Muscle of arm (tissue), 1 donor: ENCODE measurements at regions not wholly inside any gene's neighbourhood (a gene's known extent, or its start where the extent isn't known, plus 50 kb on each side); places are given as distances from the start of the nearest gene placed in this dataset.
"Not testable (repeated sequence)": the region's sequence is repeated elsewhere in the genome, so short reads cannot be mapped to it uniquely, and the experiment has no call there.

Source experiments
- DNase-seq: peaks from one replicate; pipeline ENCODE4 v3.0.0-alpha.2; 2013

DNA sequence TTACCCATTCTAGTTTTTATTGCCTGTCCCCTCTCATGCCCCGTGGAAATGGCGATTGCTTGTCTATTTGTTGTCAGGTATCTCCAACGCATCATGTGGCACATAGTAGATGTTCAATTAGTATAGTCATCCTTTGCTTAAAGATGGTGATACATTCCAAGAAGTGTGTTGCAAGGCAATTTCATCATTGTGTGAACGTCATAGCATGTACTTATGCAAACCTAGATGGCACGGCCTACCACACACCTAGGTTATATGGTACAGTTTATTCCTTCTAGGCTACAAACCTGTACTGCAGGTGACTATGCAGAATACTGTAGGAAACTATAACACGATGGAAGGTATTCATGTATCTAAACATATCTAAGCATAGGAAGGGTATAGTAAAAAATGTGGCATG is 163.9 kb upstream of the DAPK1 start:
- no peak for DNase-seq

- DNase-seq, result no peak
These were observed 163.3 kb upstream of the DAPK1 start for GRCh38 chr9:87334366-87334765.

GRCh38 chr9:87336407-87336806 is 161.3 kb upstream of the DAPK1 start:
- DNase-seq, result no peak

GRCh38 chr9:87336914-87337333 is 160.7 kb upstream of the DAPK1 start:
- DNase-seq, result peak; percentile 73

GRCh38 chr9:87337335-87338087 is 160.2 kb upstream of the DAPK1 start:
- peak; percentile 30 for DNase-seq

DNA sequence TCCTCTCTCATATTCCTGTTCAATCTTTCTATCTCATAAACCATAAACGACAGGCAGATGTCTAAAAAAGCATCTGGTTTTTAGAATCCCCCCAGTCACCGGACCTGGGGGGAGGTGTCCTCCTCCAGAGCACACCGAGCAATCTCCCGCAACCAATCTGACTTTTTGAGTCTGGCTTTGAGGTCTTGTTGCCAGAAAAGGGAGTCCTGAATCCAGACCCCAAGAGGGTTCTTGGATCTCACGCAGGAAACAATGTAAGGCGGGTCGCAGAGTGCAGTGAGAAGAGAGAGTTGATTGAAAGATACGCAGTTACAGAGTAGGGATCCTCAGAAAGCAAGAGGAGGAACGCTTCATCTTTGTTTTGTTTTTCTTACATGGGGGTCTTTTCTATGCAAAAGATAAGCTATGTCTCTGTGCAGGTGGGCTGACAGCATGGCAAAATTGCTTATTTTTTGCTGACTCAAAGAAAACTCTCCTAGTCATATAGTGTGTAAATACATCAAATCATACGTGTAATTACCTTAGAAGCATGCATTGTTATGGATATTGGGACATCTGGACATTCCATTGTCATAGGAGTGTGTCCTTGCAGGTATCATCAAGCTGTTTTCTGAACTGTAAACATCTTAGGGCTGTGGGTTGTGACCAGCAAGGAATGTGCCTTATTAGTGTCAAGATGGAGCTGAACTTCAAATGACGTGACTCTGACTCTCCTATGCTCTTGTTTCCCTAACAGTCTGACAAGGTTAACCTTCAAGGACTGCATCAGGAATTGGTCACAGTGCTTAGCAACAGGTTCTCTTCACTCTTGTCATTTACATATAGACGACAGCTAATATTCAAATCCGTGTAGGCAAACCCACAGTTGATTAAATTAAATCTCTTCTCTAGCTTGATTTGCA is 159.3 kb upstream of the DAPK1 start:
- DNase-seq, result no peak

DNA sequence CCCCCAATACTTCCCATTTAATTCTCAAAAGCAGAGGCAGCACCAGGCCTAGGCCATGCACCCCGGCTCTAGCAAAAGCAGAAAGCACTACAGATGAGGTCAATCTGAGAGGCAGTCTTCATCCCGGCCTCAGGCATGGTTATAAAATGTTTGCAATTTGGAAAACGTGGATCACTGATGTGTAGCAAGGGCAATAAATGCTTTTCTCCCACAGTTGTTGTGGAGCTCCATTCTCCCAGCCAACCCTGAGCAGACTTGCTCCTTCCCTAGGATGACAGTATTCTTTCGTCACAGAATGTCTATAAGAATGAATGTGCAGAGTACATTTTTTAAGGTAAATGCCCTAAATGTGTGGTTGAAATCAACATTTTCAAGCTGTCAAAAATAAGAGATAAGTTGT is 157.3 kb upstream of the DAPK1 start:
- no peak for DNase-seq

DNA sequence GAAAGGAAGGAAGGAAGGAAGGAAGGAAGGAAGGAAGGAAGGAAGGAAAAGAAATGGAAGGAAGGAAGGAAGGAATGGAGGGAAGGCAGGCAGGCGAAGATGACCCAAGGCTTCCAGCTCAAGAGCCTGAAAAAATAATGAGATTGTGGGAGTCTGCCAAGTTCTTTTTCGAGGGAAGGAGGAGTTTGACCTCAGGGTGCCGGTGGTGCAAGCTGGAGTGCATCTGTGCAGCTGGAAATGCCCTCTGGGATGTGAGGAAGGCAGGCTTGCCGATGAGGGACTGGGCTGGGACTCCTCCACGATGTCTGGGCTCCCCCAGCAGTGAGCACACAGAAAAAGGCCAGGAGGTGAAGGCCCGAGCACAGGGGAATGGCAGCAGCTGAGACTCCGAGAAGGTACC is 154.9 kb upstream of the DAPK1 start:
- no peak for DNase-seq

DNA sequence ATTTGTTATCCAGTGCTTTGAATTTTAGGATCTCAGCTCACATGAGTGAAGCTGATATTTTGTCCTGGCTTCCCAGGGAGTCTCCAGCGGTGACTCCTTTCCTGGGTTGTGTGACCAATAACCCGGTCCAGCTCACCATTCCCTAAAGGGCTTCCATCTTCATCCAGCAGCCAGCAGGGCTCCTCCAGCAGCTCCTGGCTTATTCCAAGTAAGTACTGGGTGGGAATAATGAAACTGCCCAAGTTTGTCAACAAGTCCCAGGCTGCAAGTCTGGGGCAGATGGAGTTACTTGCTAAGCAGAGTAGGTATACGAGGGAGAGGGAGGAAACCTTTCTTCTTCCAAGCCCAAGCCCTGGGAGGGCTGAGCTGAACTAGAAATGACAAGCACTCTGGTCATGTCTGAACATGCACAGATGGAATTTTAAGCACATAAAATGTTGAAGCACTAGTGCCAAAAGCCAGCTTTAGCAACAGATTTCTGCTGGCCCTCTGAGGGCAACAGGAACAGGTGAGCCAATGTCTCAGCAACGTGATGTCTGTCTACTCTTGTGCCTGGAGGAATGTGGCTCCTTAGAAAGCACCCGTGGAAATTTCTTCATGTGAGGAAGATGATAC is 153.7 kb upstream of the DAPK1 start:
- no peak for DNase-seq

DNA sequence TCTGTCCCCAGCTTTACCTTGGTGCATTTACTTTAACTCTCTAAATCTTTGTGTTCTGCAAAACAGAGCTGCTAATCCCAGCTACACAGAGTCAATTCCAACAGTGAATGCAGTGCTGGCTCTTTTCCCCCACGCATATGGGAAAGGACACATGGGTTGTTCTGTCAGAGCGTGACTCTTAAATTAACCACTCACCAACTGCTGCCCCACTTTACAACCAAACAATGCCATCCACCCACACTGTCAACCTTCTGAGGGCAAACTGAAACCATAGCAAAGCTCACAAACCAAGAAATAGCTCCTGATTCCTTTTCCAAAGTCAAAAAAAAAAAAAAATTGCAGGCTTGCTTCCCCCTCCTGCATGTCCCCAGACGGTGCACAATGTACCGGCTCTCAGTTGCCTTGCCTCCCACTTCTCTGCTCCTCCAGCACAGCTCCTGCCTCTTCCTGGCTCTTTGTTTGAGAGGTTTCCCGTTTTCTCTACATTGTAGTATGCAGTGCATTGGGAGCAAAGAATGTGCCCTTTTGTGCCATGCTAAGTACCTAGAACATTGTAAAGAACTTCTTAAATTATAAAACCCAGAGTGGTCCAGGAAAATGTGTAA is 151.5 kb upstream of the DAPK1 start:
- DNase-seq, result peak; percentile 25

- DNase-seq, result no peak
These were observed 146.8 kb upstream of the DAPK1 start for GRCh38 chr9:87350915-87351314.

DNA sequence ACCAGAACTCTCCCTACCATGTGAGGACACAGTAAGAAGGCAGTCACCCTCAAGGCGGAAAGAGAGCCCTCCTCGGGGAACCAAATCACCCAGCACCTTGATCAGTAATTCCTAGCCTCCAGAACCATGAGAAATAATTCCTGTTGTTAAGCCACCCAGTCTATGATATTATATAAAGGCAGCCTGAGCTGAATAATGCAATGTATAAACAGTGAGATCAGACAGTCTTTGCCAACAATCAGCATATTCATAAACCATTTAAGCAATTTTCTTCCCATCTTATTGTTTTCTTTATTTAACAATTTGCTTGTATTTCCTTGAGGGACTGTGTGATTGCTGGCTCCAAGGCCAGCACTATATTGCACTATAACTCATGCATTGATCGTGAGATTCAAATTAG is 144.4 kb upstream of the DAPK1 start:
- DNase-seq, result no peak

DNA sequence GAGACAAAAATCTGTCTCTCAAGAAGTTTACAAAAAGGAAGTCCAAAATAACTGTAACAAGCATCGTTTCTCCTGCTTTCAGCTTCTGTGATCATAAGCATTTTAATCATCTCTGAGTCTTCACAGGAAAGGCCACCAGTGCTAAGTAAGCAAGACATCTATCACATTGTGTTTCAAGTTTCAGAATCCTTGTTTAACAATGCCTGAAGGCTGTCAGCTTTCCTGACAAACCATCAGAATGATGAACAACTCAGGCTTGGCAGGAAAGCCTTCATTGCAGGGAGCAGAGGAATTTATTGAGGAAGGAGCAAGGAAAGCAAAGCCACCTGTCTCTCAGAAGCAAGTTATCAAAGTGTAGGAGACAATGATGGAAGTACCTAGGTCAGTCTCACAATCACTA is 143.5 kb upstream of the DAPK1 start:
- DNase-seq, result no peak

DNA sequence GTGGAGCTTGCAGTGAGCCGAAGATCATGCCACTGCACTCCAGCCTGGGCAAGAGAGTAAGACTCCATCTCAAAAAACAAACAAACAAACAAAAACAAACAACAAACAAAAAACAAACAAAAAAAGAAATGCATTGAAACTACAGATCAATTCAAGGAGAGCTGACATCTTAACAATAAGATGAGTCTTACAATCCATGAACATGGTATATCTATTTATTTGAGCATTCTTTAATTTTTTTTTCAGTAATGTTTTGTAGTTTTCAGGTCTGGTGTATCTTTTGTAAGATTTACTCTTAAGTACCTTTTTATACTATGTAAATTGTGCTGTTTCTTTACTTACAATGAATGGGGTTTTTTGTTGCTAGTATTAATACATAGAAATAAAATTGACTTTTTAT is 140.1 kb upstream of the DAPK1 start:
- no peak for DNase-seq

- DNase-seq, result no peak
These were observed 138.4 kb upstream of the DAPK1 start for GRCh38 chr9:87359264-87359663.

- no peak for DNase-seq
These were observed 137.6 kb upstream of the DAPK1 start for GRCh38 chr9:87359958-87360601.

- no peak for DNase-seq
These were observed 127.5 kb upstream of the DAPK1 start for GRCh38 chr9:87370049-87370685.

GRCh38 chr9:87371795-87372355 is 125.8 kb upstream of the DAPK1 start:
- DNase-seq, result no peak

- no peak for DNase-seq
These were observed 125.3 kb upstream of the DAPK1 start for GRCh38 chr9:87372356-87372851.

DNA sequence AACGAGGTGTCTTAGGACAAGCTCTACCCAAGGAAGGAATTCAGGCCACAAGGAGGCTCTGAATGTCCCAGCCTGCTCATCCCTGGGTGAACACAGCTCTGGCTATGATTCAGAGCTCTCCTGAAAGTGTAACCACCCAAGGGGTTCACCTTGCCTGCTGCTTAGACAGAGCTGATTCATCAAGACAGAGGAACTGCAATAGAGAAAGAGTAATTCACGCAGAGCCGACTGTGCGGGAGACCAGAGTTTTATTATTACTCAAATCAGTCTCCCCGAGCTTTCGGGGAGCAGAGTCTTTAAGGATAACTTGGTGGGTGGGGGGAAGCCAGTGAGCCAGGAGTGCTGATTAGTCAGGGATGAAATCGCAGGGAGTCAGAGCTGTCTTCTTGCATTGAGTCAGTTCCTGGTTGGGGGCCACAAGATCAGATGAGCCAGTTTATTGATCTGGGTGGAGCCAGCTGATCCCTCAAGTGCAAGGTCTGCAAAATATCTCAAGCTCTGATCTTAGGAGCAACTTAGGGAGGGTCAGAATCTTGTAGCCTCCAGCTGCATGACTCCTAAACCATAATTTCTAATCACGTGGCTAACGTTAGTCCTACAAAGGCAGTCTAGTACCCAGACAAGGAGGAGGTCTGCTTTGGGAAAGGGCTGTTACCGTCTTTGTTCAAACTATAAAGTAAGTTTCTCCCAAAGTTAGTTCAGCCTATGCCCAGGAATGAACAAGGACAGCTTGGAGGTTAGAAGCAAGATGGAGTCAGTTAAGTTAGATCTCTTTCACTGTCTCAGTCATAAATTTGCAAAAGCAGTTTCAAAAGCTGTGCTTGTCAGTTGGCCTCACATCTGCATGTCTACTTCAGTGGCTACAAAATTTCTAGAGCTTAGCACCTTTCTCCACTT is 123.4 kb upstream of the DAPK1 start:
- DNase-seq, result not testable (repeated sequence)
